Astrocyte (in vitro differentiated cells and primary cell): ENCODE measurements at regions not wholly inside any gene's neighbourhood (a gene's known extent, or its start where the extent isn't known, plus 50 kb on each side); places are given as distances from the start of the nearest gene placed in this dataset.

Source experiments
- DNase-seq: peaks from one replicate; pipeline ENCODE4 v3.0.0-alpha.2; 2010; ENCODE audit warnings: low read depth
- FAIRE-seq: peaks from 2 replicates; lab custom pipeline; 2011; peaks lifted over from hg19 to GRCh38; lab: Jason Lieb, UNC
- H2AFZ ChIP-seq: 2 replicates; pipeline ENCODE4 v1.6.0; 2012; ENCODE audit warnings: low read depth, low read length, inconsistent platforms
- H3K27ac ChIP-seq: 2 replicates; pipeline ENCODE4 v1.5.1; 2011; ENCODE audit warnings: low read depth, low read length, inconsistent platforms
- H3K27me3 ChIP-seq: 2 replicates; pipeline ENCODE4 v1.6.0; 2011; ENCODE audit warnings: low read length, inconsistent platforms; ENCODE audit not compliant: insufficient read depth
- H3K36me3 ChIP-seq: 2 replicates; pipeline ENCODE4 v1.5.1; 2011; ENCODE audit warnings: low read length, inconsistent platforms; ENCODE audit not compliant: insufficient read depth
- H3K4me1 ChIP-seq: 2 replicates; pipeline ENCODE4 v1.5.1; 2011; ENCODE audit warnings: low read length, inconsistent platforms; ENCODE audit not compliant: insufficient read depth
- H3K4me2 ChIP-seq: 2 replicates; pipeline ENCODE4 v1.6.0; 2012; ENCODE audit warnings: low read length, inconsistent platforms
- H3K4me3 ChIP-seq: 2 replicates; pipeline ENCODE4 v1.5.1; 2011; ENCODE audit warnings: low read depth, mild to moderate bottlenecking, low read length, inconsistent platforms; ENCODE audit not compliant: insufficient read depth
- H3K79me2 ChIP-seq: 2 replicates; pipeline ENCODE4 v1.6.0; 2012; ENCODE audit warnings: mild to moderate bottlenecking, low read length, inconsistent platforms; ENCODE audit not compliant: insufficient read depth
- H3K9ac ChIP-seq: 2 replicates; pipeline ENCODE4 v1.6.0; 2012; ENCODE audit warnings: mild to moderate bottlenecking, low read length, inconsistent platforms
- H3K9me3 ChIP-seq: 2 replicates; pipeline ENCODE4 v1.5.1; 2012; ENCODE audit warnings: low read depth, mild to moderate bottlenecking, low read length, inconsistent platforms; ENCODE audit not compliant: insufficient read depth
- H4K20me1 ChIP-seq: 2 replicates; pipeline ENCODE4 v1.6.0; 2012; ENCODE audit warnings: low read length, inconsistent platforms; ENCODE audit not compliant: insufficient read depth
- H3K27ac Mint-ChIP-seq: one replicate; pipeline ENCODE4 v1.8.0; 2021; ENCODE audit warnings: mild to moderate bottlenecking, mixed read lengths; ENCODE audit not compliant: unreplicated experiment
- H3K27me3 Mint-ChIP-seq: one replicate; pipeline ENCODE4 v1.8.0; 2021; ENCODE audit warnings: low read depth, mixed read lengths; ENCODE audit not compliant: unreplicated experiment
- H3K36me3 Mint-ChIP-seq: one replicate; pipeline ENCODE4 v1.8.0; 2021; ENCODE audit warnings: low read depth, mixed read lengths; ENCODE audit not compliant: unreplicated experiment
- H3K4me1 Mint-ChIP-seq: one replicate; pipeline ENCODE4 v1.8.0; 2021; ENCODE audit warnings: low read depth, mixed read lengths; ENCODE audit not compliant: unreplicated experiment
- H3K4me3 Mint-ChIP-seq: one replicate; pipeline ENCODE4 v1.8.0; 2021; ENCODE audit warnings: mild to moderate bottlenecking, moderate library complexity, mixed read lengths; ENCODE audit not compliant: unreplicated experiment
- H3K9me3 Mint-ChIP-seq: one replicate; pipeline ENCODE4 v1.8.0; 2021; ENCODE audit warnings: mild to moderate bottlenecking, mixed read lengths; ENCODE audit not compliant: unreplicated experiment
- EZH2 ChIP-seq: IDR thresholded peaks from 2 replicates; pipeline ENCODE4 v1.6.1; 2012; ENCODE audit warnings: mild to moderate bottlenecking, low read length, inconsistent platforms; ENCODE audit not compliant: insufficient read depth
- TF ChIP-seq, protein P1 (sequence below): IDR thresholded peaks from 2 replicates; pipeline ENCODE4 v1.5.1; 2011; ENCODE audit warnings: low read depth, mild to moderate bottlenecking, inconsistent platforms, low read length, moderate library complexity; ENCODE audit not compliant: insufficient read depth

- H3K27ac Mint-ChIP-seq: no peak overlapping the region
- H3K9me3 Mint-ChIP-seq: peaks cover 1% of the 10 kb centered on the region
Measured at GRCh38 chr10:111579473-111579872, 502.6 kb downstream of the ADRA2A start.

GRCh38 chr10:111590703-111591102, 513.9 kb downstream of the ADRA2A start:
- FAIRE-seq: no peak

More at GRCh38 chr10:111579473-111579872, 502.6 kb downstream of the ADRA2A start:
- H3K79me2 ChIP-seq: no peaks in the 10 kb centered on the region
- H4K20me1 ChIP-seq: no peaks in the 10 kb centered on the region
- no peak for DNase-seq
- TF ChIP-seq, protein P1, sequence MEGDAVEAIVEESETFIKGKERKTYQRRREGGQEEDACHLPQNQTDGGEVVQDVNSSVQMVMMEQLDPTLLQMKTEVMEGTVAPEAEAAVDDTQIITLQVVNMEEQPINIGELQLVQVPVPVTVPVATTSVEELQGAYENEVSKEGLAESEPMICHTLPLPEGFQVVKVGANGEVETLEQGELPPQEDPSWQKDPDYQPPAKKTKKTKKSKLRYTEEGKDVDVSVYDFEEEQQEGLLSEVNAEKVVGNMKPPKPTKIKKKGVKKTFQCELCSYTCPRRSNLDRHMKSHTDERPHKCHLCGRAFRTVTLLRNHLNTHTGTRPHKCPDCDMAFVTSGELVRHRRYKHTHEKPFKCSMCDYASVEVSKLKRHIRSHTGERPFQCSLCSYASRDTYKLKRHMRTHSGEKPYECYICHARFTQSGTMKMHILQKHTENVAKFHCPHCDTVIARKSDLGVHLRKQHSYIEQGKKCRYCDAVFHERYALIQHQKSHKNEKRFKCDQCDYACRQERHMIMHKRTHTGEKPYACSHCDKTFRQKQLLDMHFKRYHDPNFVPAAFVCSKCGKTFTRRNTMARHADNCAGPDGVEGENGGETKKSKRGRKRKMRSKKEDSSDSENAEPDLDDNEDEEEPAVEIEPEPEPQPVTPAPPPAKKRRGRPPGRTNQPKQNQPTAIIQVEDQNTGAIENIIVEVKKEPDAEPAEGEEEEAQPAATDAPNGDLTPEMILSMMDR: no peak
- no peak for TF ChIP-seq EZH2
- Mint-ChIP-seq H3K4me1 (no peaks in the 10 kb centered on the region), H3K36me3 (no peaks in the 10 kb centered on the region), H3K27me3 (peaks cover 2% of the 10 kb centered on the region), H3K4me3 (no peak overlapping the region)
- no peaks in the 10 kb centered on the region for H3K4me1 ChIP-seq
- H3K4me3 ChIP-seq: no peak overlapping the region
- no peaks in the 10 kb centered on the region for H3K36me3 ChIP-seq
- H3K4me2 ChIP-seq: no peak overlapping the region
- no peak overlapping the region for H3K9ac ChIP-seq
- no peaks in the 10 kb centered on the region for H3K9me3 ChIP-seq
- H3K27me3 ChIP-seq: no peaks in the 10 kb centered on the region
- no peak overlapping the region for H3K27ac ChIP-seq
- no peak for FAIRE-seq
- H2AFZ ChIP-seq: no peak overlapping the region

DNA sequence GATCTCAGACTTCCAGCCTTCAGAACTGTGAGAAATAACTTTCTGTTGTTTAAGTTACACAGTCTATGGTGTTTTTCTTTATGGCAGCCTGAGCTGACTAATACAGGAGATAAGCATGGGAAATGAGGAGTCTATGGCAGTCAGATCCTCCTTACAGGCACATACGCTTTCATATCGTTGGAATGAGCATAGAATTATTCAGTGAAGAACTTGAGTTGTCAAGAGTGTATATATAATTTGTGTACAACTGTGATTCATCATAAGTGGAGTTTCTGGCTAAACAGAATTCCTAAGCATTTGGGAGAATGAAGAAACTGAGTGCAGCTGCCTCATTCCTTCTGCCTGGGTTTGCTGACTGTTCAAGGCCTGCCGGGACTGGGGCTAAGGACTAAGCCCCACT, 516.7 kb downstream of the ADRA2A start:
- Histone ChIP-seq H3K36me3 (no peaks in the 10 kb centered on the region), H3K79me2 (no peaks in the 10 kb centered on the region), H3K9me3 (no peaks in the 10 kb centered on the region), H3K4me2 (no peak overlapping the region), H3K27me3 (no peaks in the 10 kb centered on the region), H3K9ac (no peak overlapping the region), H3K4me3 (no peak overlapping the region), H2AFZ (no peak overlapping the region), H3K4me1 (no peaks in the 10 kb centered on the region), H3K27ac (no peak overlapping the region), H4K20me1 (no peaks in the 10 kb centered on the region)
- DNase-seq: no peak
- TF ChIP-seq EZH2: no peak
- TF ChIP-seq, protein P1: no peak
- Mint-ChIP-seq H3K4me3 (no peak overlapping the region), H3K27ac (no peak overlapping the region), H3K36me3 (no peaks in the 10 kb centered on the region), H3K9me3 (peaks cover 2% of the 10 kb centered on the region), H3K27me3 (peaks cover 2% of the 10 kb centered on the region), H3K4me1 (peaks cover 3% of the 10 kb centered on the region)
- peak; percentile 63 for FAIRE-seq

More at GRCh38 chr10:111590703-111591102, 513.9 kb downstream of the ADRA2A start:
- Histone ChIP-seq H3K27ac (no peak overlapping the region), H3K4me3 (no peak overlapping the region), H3K79me2 (no peaks in the 10 kb centered on the region), H3K9ac (no peak overlapping the region), H3K4me2 (no peak overlapping the region), H2AFZ (no peak overlapping the region), H4K20me1 (no peaks in the 10 kb centered on the region), H3K9me3 (no peaks in the 10 kb centered on the region), H3K36me3 (no peaks in the 10 kb centered on the region), H3K4me1 (no peaks in the 10 kb centered on the region), H3K27me3 (no peaks in the 10 kb centered on the region)
- no peak overlapping the region for H3K27ac Mint-ChIP-seq
- DNase-seq: no peak
- peaks cover 3% of the 10 kb centered on the region for H3K4me1 Mint-ChIP-seq
- H3K36me3 Mint-ChIP-seq: no peaks in the 10 kb centered on the region
- no peak for TF ChIP-seq EZH2
- TF ChIP-seq, protein P1: no peak
- no peak overlapping the region for H3K4me3 Mint-ChIP-seq
- H3K9me3 Mint-ChIP-seq: peaks cover 2% of the 10 kb centered on the region
- peaks cover 2% of the 10 kb centered on the region for H3K27me3 Mint-ChIP-seq
